Endothelial cell of umbilical vein (primary cell): ENCODE measurements at regions not wholly inside any gene's neighbourhood (a gene's known extent, or its start where the extent isn't known, plus 50 kb on each side); places are given as distances from the start of the nearest gene placed in this dataset.

Experiments used
- BruUV-seq: library from RNA; stranded (reverse); fragments of 400-500 nt; replicated peaks from 2 replicates; lab custom pipeline; 2021; lab: Mats Ljungman, UMichigan
- CTCF ChIA-PET: fragments of 300-600, 350-600 bp; sonication (Branson Sonifier 250); formaldehyde crosslinking; loops from one replicate; lab custom pipeline; 2021; ENCODE audit warnings: antibody characterized with exemption, inconsistent platforms; lab: Charles Lee
- POLR2A ChIA-PET: fragments of 300-600, 350-600 bp; sonication (Branson Sonifier 250); formaldehyde crosslinking; loops from one replicate; lab custom pipeline; 2021; ENCODE audit warnings: antibody characterized with exemption, inconsistent platforms; lab: Charles Lee
- DNase-seq: peaks from one replicate; pipeline ENCODE4 v3.0.0-alpha.2; 2011; ENCODE audit warnings: low read depth, low spot score
- FAIRE-seq: peaks from 2 replicates; lab custom pipeline; 2011; peaks lifted over from hg19 to GRCh38; lab: Jason Lieb, UNC
- H2AFZ ChIP-seq: 2 replicates; pipeline ENCODE4 v1.6.0; 2012; ENCODE audit warnings: low read depth, low read length, control low read depth, inconsistent platforms
- H3K27ac ChIP-seq: 2 replicates; pipeline ENCODE4 v1.5.1; 2011; ENCODE audit warnings: low read depth, mild to moderate bottlenecking, control low read depth, low read length, moderate library complexity; ENCODE audit not compliant: insufficient read depth
- H3K27me3 ChIP-seq, 2 experiments: 2 replicates each; pipeline versions ENCODE4 v1.6.0 to v1.6.1; 2011; ENCODE audit warnings: low read length in 2 of 2, mixed read lengths in 1 of 2; ENCODE audit not compliant: control insufficient read depth in 2 of 2, insufficient read depth in 2 of 2
- H3K36me3 ChIP-seq, 2 experiments: 2 replicates in 1 of 2; 3 replicates in 1 of 2; pipeline ENCODE4 v1.5.1; 2011; ENCODE audit warnings: low read length in 2 of 2, mild to moderate bottlenecking in 1 of 2, moderate library complexity in 1 of 2; ENCODE audit not compliant: control insufficient read depth in 2 of 2, insufficient read depth in 2 of 2; ENCODE audit errors: extremely low read depth in 1 of 2
- H3K4me1 ChIP-seq: 3 replicates; pipeline ENCODE4 v1.5.1; 2011; ENCODE audit warnings: mild to moderate bottlenecking, low read length; ENCODE audit not compliant: control insufficient read depth, insufficient read depth; ENCODE audit errors: extremely low read depth
- H3K4me2 ChIP-seq: 2 replicates; pipeline ENCODE4 v1.6.1; 2011; ENCODE audit warnings: low read length, control low read depth, mixed read lengths; ENCODE audit not compliant: insufficient read depth
- H3K4me3 ChIP-seq, 3 experiments: fragments of 200-600 bp in 1 of 3; sonication (generic), shearing (Covaris generic) in 1 of 3; replicated peaks in 1 of 3; 2 replicates each; pipeline ENCODE4 v1.5.1; 2011 to 2016; ENCODE audit warnings: control low read depth in 3 of 3, low read length in 3 of 3, mild to moderate bottlenecking in 2 of 3, inconsistent platforms in 1 of 3, low read depth in 1 of 3, moderate library complexity in 1 of 3; ENCODE audit not compliant: insufficient read depth in 1 of 3
- H3K79me2 ChIP-seq: 2 replicates; pipeline ENCODE4 v1.6.0; 2012; ENCODE audit warnings: low read length, inconsistent platforms; ENCODE audit not compliant: control insufficient read depth, insufficient read depth
- H3K9ac ChIP-seq: replicated peaks from 2 replicates; pipeline ENCODE3; 2011; ENCODE audit warnings: low read length, control low read depth; ENCODE audit not compliant: insufficient read depth; ENCODE audit errors: extremely low read depth
- H3K9me1 ChIP-seq: replicated peaks from 3 replicates; pipeline ENCODE4 v1.6.0; 2011; ENCODE audit warnings: mild to moderate bottlenecking, low read length; ENCODE audit not compliant: control insufficient read depth, insufficient read depth; ENCODE audit errors: extremely low read depth
- H3K9me3 ChIP-seq: replicated peaks from 2 replicates; pipeline ENCODE4 v1.5.1; 2012; ENCODE audit warnings: low read length, inconsistent platforms; ENCODE audit not compliant: control insufficient read depth, insufficient read depth
- H4K20me1 ChIP-seq: replicated peaks from 2 replicates; pipeline ENCODE3; 2011; ENCODE audit warnings: mild to moderate bottlenecking, low read length; ENCODE audit not compliant: control insufficient read depth, insufficient read depth; ENCODE audit errors: extremely low read depth
- CTCF ChIP-seq, 2 donors: IDR thresholded peaks; 1 replicate in 1 of 2; 2 replicates in 1 of 2; pipeline ENCODE4 v1.5.1; 2011; ENCODE audit warnings: low read length in 2 of 2, mild to moderate bottlenecking in 2 of 2, moderate library complexity in 2 of 2, control low read depth in 1 of 2, inconsistent platforms in 1 of 2, low read depth in 1 of 2; ENCODE audit not compliant: insufficient read depth in 1 of 2; ENCODE audit errors: extremely low read depth in 1 of 2
- EZH2 ChIP-seq: IDR thresholded peaks from 2 replicates; pipeline ENCODE4 v1.6.1; 2012; ENCODE audit warnings: borderline replicate concordance, low read depth, mild to moderate bottlenecking, moderate library complexity, low read length, inconsistent platforms; ENCODE audit not compliant: severe bottlenecking
- FOS ChIP-seq: IDR thresholded peaks from 2 replicates; pipeline ENCODE4 v1.6.1; 2011; ENCODE audit warnings: mild to moderate bottlenecking, low read length, moderate library complexity, borderline replicate concordance; ENCODE audit not compliant: insufficient read depth
- GATA2 ChIP-seq: IDR thresholded peaks from 2 replicates; pipeline ENCODE4 v1.7.0; 2011; ENCODE audit warnings: low read depth, mild to moderate bottlenecking, moderate library complexity, mixed read lengths, low read length; ENCODE audit not compliant: insufficient read length, insufficient read depth
- JUN ChIP-seq: IDR thresholded peaks from 2 replicates; pipeline ENCODE4 v1.6.1; 2011; ENCODE audit warnings: borderline replicate concordance, low read depth; ENCODE audit not compliant: insufficient read length, insufficient read depth
- MAX ChIP-seq: IDR thresholded peaks from 2 replicates; pipeline ENCODE4 v1.6.1; 2011; ENCODE audit not compliant: insufficient read depth, insufficient read length
- MYC ChIP-seq: IDR thresholded peaks from one replicate; pipeline ENCODE4 v1.6.1; 2011; ENCODE audit warnings: mild to moderate bottlenecking, low read depth, low read length
- POLR2A ChIP-seq: IDR thresholded peaks from 2 replicates; pipeline ENCODE4 v1.6.1; 2012; ENCODE audit warnings: low read depth, mild to moderate bottlenecking, control low read depth, low read length
- POLR2AphosphoS5 ChIP-seq: IDR thresholded peaks from 2 replicates; pipeline ENCODE4 v1.6.1; 2012; ENCODE audit warnings: low read depth, mild to moderate bottlenecking, control low read depth, low read length, moderate library complexity; ENCODE audit not compliant: insufficient read depth
- dilution Hi-C: fragments of 300-500 bp; cut with MboI; formaldehyde crosslinking; loops from one replicate; pipeline ENCODE4 v1.15.0; 2019; ENCODE audit warnings: low sequenced_read_pairs; ENCODE audit not compliant: extremely low pct_ligation_motif_present
- intact Hi-C: fragments of 100-400 bp; cut with micrococcal nuclease; formaldehyde crosslinking; loops from one replicate; pipeline ENCODE4 v1.10.0; 2022

- TF ChIP-seq POLR2AphosphoS5: no peak
- no peak for TF ChIP-seq MAX
- TF ChIP-seq CTCF (IDR thresholded peaks at IDR 0.05; ENCODE audit: extremely low read depth in 1 of 2, insufficient read depth in 1 of 2, low read depth in 1 of 2, low read length in 2 of 2): no peak
- no peak for TF ChIP-seq POLR2A
- TF ChIP-seq MYC: no peak
- TF ChIP-seq FOS: no peak
- no peak for TF ChIP-seq JUN
- no peak for TF ChIP-seq EZH2
- TF ChIP-seq GATA2: no peak
- Histone ChIP-seq H4K20me1 (no peaks in the 10 kb centered on the region), H3K27ac (no peak overlapping the region), H2AFZ (no peak overlapping the region), H3K9me1 (no peaks in the 10 kb centered on the region), H3K27me3 (peaks cover 0 to 6% of the 10 kb centered on the region in 2 experiments), H3K4me2 (no peak overlapping the region), H3K36me3 (no peaks in the 10 kb centered on the region), H3K4me3 (no peak overlapping the region), H3K79me2 (no peaks in the 10 kb centered on the region), H3K9me3 (no peaks in the 10 kb centered on the region), H3K9ac (no peak overlapping the region), H3K4me1 (no peaks in the 10 kb centered on the region)
- ChIA-PET CTCF (interaction anchor here (1.3 kb wide), 1 partner anchor 34 kb away, joined by 4 read pairs; no protein-coding TSS in a partner anchor), POLR2A (no interaction called here)
- BruUV-seq: no TSS peak
- dilution Hi-C loops: no loop called here
- FAIRE-seq: no peak
- intact Hi-C loops: no loop called here
- no peak for DNase-seq
Observed at GRCh38 chr4:151835467-151835866, 74.7 kb upstream of the GATB start.
